Mesenchymal stem cell (in vitro differentiated cells and primary cell): ENCODE measurements at regions not wholly inside any gene's neighbourhood (a gene's known extent, or its start where the extent isn't known, plus 50 kb on each side); places are given as distances from the start of the nearest gene placed in this dataset.

Experiments
- DNase-seq: peaks from one replicate; pipeline ENCODE4 v3.0.0-alpha.2; 2013
- H2AFZ ChIP-seq: one replicate; pipeline ENCODE4 v1.6.1; 2013; ENCODE audit warnings: low read depth, mild to moderate bottlenecking, control low read depth, inconsistent platforms, low read length, moderate library complexity
- H2AK5ac ChIP-seq: 2 replicates; pipeline ENCODE4 v1.6.1; 2013; ENCODE audit warnings: low read length, moderate library complexity, mild to moderate bottlenecking, inconsistent platforms; ENCODE audit not compliant: severe bottlenecking
- H2BK120ac ChIP-seq: one replicate; pipeline ENCODE4 v1.6.1; 2013; ENCODE audit warnings: low read depth, mild to moderate bottlenecking, inconsistent platforms, low read length, moderate library complexity
- H2BK12ac ChIP-seq, 2 experiments: one replicate each; pipeline ENCODE4 v1.6.1; 2013; ENCODE audit warnings: inconsistent platforms in 2 of 2, low read length in 2 of 2, mild to moderate bottlenecking in 2 of 2, moderate library complexity in 2 of 2, control low read depth in 1 of 2
- H2BK15ac ChIP-seq: one replicate; pipeline ENCODE4 v1.6.1; 2013; ENCODE audit warnings: mild to moderate bottlenecking, low read depth, inconsistent platforms; ENCODE audit not compliant: poor library complexity, severe bottlenecking
- H2BK5ac ChIP-seq: 2 replicates; pipeline ENCODE4 v1.6.1; 2013; ENCODE audit warnings: low read depth, mild to moderate bottlenecking, low read length, control low read depth, inconsistent platforms; ENCODE audit not compliant: poor library complexity, severe bottlenecking
- H3K14ac ChIP-seq, 2 experiments: one replicate each; pipeline ENCODE4 v1.6.1; 2013; ENCODE audit warnings: inconsistent platforms in 2 of 2, low read length in 2 of 2, control low read depth in 1 of 2, mild to moderate bottlenecking in 1 of 2, moderate library complexity in 1 of 2
- H3K18ac ChIP-seq, 2 experiments: one replicate each; pipeline ENCODE4 v1.6.1; 2013; ENCODE audit warnings: inconsistent platforms in 2 of 2, low read length in 2 of 2, control low read depth in 1 of 2, low read depth in 1 of 2, mild to moderate bottlenecking in 1 of 2
- H3K23ac ChIP-seq, 2 experiments: one replicate each; pipeline ENCODE4 v1.6.1; 2013; ENCODE audit warnings: inconsistent platforms in 2 of 2, low read length in 2 of 2, mild to moderate bottlenecking in 2 of 2, moderate library complexity in 2 of 2, control low read depth in 1 of 2
- H3K27ac ChIP-seq: 2 replicates; pipeline ENCODE4 v1.5.1; 2013; ENCODE audit warnings: mild to moderate bottlenecking, moderate library complexity, low read length, control low read depth, inconsistent platforms; ENCODE audit not compliant: poor library complexity, severe bottlenecking
- H3K27me3 ChIP-seq, 2 experiments: 2 replicates each; pipeline versions ENCODE4 v1.6.1 to v1.7.0; 2013; ENCODE audit warnings: low read length in 2 of 2, mild to moderate bottlenecking in 2 of 2, moderate library complexity in 2 of 2, control low read depth in 1 of 2, inconsistent platforms in 1 of 2; ENCODE audit not compliant: control insufficient read depth in 1 of 2, insufficient read depth in 1 of 2
- H3K36me3 ChIP-seq, 2 experiments: 2 replicates each; pipeline versions ENCODE4 v1.6.1 to v1.7.0; 2013; ENCODE audit warnings: low read length in 2 of 2, control low read depth in 1 of 2, inconsistent platforms in 1 of 2, low read depth in 1 of 2, mild to moderate bottlenecking in 1 of 2; ENCODE audit not compliant: insufficient read depth in 2 of 2, control insufficient read depth in 1 of 2
- H3K4ac ChIP-seq, 2 experiments: one replicate each; pipeline ENCODE4 v1.6.1; 2013; ENCODE audit warnings: inconsistent platforms in 2 of 2, low read length in 2 of 2, mild to moderate bottlenecking in 2 of 2, moderate library complexity in 2 of 2, control low read depth in 1 of 2, low read depth in 1 of 2
- H3K4me1 ChIP-seq: 2 replicates; pipeline ENCODE4 v1.6.1; 2013; ENCODE audit warnings: low read depth, low read length, control low read depth; ENCODE audit not compliant: control insufficient read depth, insufficient read depth
- H3K4me2 ChIP-seq: 2 replicates; pipeline ENCODE4 v1.6.1; 2013; ENCODE audit warnings: low read length, mild to moderate bottlenecking, inconsistent platforms; ENCODE audit not compliant: poor library complexity, severe bottlenecking
- H3K4me3 ChIP-seq, 2 experiments: 2 replicates each; pipeline versions ENCODE4 v1.5.1 to v1.7.0; 2013; ENCODE audit warnings: low read length in 2 of 2, mild to moderate bottlenecking in 2 of 2, control low read depth in 1 of 2, low read depth in 1 of 2; ENCODE audit not compliant: insufficient read depth in 1 of 2
- H3K79me1 ChIP-seq: replicated peaks from 2 replicates; pipeline ENCODE4 v1.6.1; 2013; ENCODE audit warnings: mild to moderate bottlenecking, control low read depth, low read length, inconsistent platforms; ENCODE audit not compliant: poor library complexity, severe bottlenecking
- H3K9ac ChIP-seq: 2 replicates; pipeline ENCODE4 v1.7.0; 2013; ENCODE audit warnings: mild to moderate bottlenecking, low read length, moderate library complexity
- H3K9me3 ChIP-seq: 2 replicates; pipeline ENCODE4 v1.7.0; 2013; ENCODE audit warnings: mild to moderate bottlenecking, low read length; ENCODE audit not compliant: control insufficient read depth
- H4K8ac ChIP-seq: one replicate; pipeline ENCODE4 v1.6.1; 2013; ENCODE audit warnings: inconsistent platforms, mild to moderate bottlenecking, low read length, moderate library complexity
- H4K91ac ChIP-seq: one replicate; pipeline ENCODE4 v1.6.1; 2013; ENCODE audit warnings: mild to moderate bottlenecking, low read length, inconsistent platforms
- WGBS: methylation state at CpG from one replicate; pipeline ENCODE4 v1.1.7; 2013; ENCODE audit warnings: mixed read lengths; 5-methylcytosine and 5-hydroxymethylcytosine counted together

GRCh38 chr2:180255981-180256380 lies 248.9 kb upstream of the CWC22 start:
- Histone ChIP-seq H2BK15ac (no peak overlapping the region), H3K4me1 (no peaks in the 10 kb centered on the region), H3K4me2 (no peak overlapping the region), H2BK12ac (no peak overlapping the region), H3K36me3 (no peaks in the 10 kb centered on the region), H3K79me1 (no peaks in the 10 kb centered on the region), H2BK5ac (no peak overlapping the region), H3K27me3 (no peaks in the 10 kb centered on the region), H3K23ac (no peak overlapping the region), H3K9ac (no peak overlapping the region), H2BK120ac (no peak overlapping the region), H3K4me3 (no peak overlapping the region), H4K8ac (no peak overlapping the region), H3K14ac (no peak overlapping the region), H3K27ac (no peak overlapping the region), H2AK5ac (no peak overlapping the region), H3K18ac (no peak overlapping the region), H3K4ac (no peak overlapping the region), H3K9me3 (peaks cover 8% of the 10 kb centered on the region), H4K91ac (no peak overlapping the region), H2AFZ (no peak overlapping the region)
- no peak for DNase-seq
- WGBS = 0% methylated on average over 1 of the region's 1 CpG

GRCh38 chr2:180254872-180255271 lies 247.8 kb upstream of the CWC22 start:
- H2BK5ac ChIP-seq = no peak overlapping the region
- H2AFZ ChIP-seq = no peak overlapping the region
- no peak overlapping the region for H3K14ac ChIP-seq
- H2BK15ac ChIP-seq = no peak overlapping the region
- no peak overlapping the region for H3K4ac ChIP-seq
- H3K18ac ChIP-seq = no peak overlapping the region
- H4K91ac ChIP-seq = no peak overlapping the region
- H3K4me1 ChIP-seq = no peaks in the 10 kb centered on the region
- H4K8ac ChIP-seq = no peak overlapping the region
- no peak overlapping the region for H3K27ac ChIP-seq
- no peaks in the 10 kb centered on the region for H3K36me3 ChIP-seq
- no peak overlapping the region for H2BK120ac ChIP-seq
- no peak overlapping the region for H3K23ac ChIP-seq
- H2BK12ac ChIP-seq = no peak overlapping the region
- 64% methylated on average over 1 of the region's 1 CpG for WGBS
- no peak overlapping the region for H3K4me3 ChIP-seq
- no peak for DNase-seq
- H3K9ac ChIP-seq = no peak overlapping the region
- H3K79me1 ChIP-seq = no peaks in the 10 kb centered on the region
- H3K9me3 ChIP-seq = peaks cover under 1% of the 10 kb centered on the region
- H3K27me3 ChIP-seq = no peaks in the 10 kb centered on the region
- H3K4me2 ChIP-seq = no peak overlapping the region
- no peak overlapping the region for H2AK5ac ChIP-seq

- Histone ChIP-seq H2AK5ac (no peak overlapping the region), H3K23ac (no peak overlapping the region), H2AFZ (no peak overlapping the region), H3K79me1 (no peaks in the 10 kb centered on the region), H3K9ac (no peak overlapping the region), H3K9me3 (no peaks in the 10 kb centered on the region), H2BK120ac (no peak overlapping the region), H2BK5ac (no peak overlapping the region), H3K36me3 (no peaks in the 10 kb centered on the region), H3K18ac (no peak overlapping the region), H2BK12ac (no peak overlapping the region), H4K91ac (no peak overlapping the region), H4K8ac (no peak overlapping the region), H3K4me2 (no peak overlapping the region), H3K27me3 (no peaks in the 10 kb centered on the region), H3K4me3 (no peak overlapping the region), H3K14ac (no peak overlapping the region), H3K4ac (no peak overlapping the region), H2BK15ac (no peak overlapping the region), H3K27ac (no peak overlapping the region), H3K4me1 (no peaks in the 10 kb centered on the region)
- WGBS = 100% methylated on average over 1 of the region's 2 CpGs
- DNase-seq = no peak
These were observed 240.6 kb upstream of the CWC22 start for GRCh38 chr2:180247658-180248057.

- H2BK120ac ChIP-seq = no peak overlapping the region
- H3K27me3 ChIP-seq = no peaks in the 10 kb centered on the region
- H3K18ac ChIP-seq = no peak overlapping the region
- H4K8ac ChIP-seq = no peak overlapping the region
- no peak overlapping the region for H3K4me3 ChIP-seq
- no peak overlapping the region for H2BK15ac ChIP-seq
- no peak overlapping the region for H2BK12ac ChIP-seq
- H3K36me3 ChIP-seq = no peaks in the 10 kb centered on the region
- no peak overlapping the region for H3K4ac ChIP-seq
- H4K91ac ChIP-seq = no peak overlapping the region
- H3K14ac ChIP-seq = no peak overlapping the region
- no peak overlapping the region for H3K4me2 ChIP-seq
- H3K23ac ChIP-seq = no peak overlapping the region
- no peak overlapping the region for H3K27ac ChIP-seq
- DNase-seq = no peak
- H3K4me1 ChIP-seq = no peaks in the 10 kb centered on the region
- H2BK5ac ChIP-seq = no peak overlapping the region
- WGBS = 71% methylated on average over 2 of the region's 2 CpGs
- no peak overlapping the region for H2AK5ac ChIP-seq
- no peak overlapping the region for H2AFZ ChIP-seq
- H3K9ac ChIP-seq = no peak overlapping the region
- H3K79me1 ChIP-seq = no peaks in the 10 kb centered on the region
- no peaks in the 10 kb centered on the region for H3K9me3 ChIP-seq
These were observed 239.2 kb upstream of the CWC22 start for GRCh38 chr2:180246268-180246667.
